ENCODE measurements at regions not wholly inside any gene's neighbourhood (a gene's known extent, or its start where the extent isn't known, plus 50 kb on each side); places are given as distances from the start of the nearest gene placed in this dataset.

DNA sequence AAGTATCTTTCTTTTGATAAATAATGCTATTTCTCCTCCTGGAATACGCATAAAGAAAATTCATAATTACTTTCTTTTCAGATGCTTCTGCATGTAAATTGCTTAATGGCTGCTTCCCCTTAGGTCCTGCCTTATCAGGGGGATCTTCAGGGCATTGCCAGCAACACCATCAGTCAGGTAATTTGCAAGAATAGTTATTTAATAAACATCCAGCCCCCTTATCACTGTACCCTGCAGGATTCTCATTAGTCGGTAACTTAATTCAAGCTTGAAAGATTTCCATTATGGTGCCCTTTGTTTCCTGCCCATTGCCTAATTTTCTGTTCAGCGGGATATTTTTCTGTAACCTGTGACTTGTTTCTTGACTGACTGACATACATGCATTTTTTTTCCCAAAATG lies 414.5 kb downstream of the MFSD1 start:
- peaks cover 7% of the 10 kb centered on the region for H3K27me3 Mint-ChIP-seq
- no peaks in the 10 kb centered on the region for H3K36me3 Mint-ChIP-seq (ENCODE audit: low read depth)
- no peak overlapping the region for H3K4me3 Mint-ChIP-seq
- H3K4me1 Mint-ChIP-seq (ENCODE audit: low read depth), result no peaks in the 10 kb centered on the region
- no peak overlapping the region for H3K27ac Mint-ChIP-seq
- no peaks in the 10 kb centered on the region for H3K9me3 Mint-ChIP-seq

- no peaks in the 10 kb centered on the region for H3K36me3 Mint-ChIP-seq (ENCODE audit: low read depth)
- H3K9me3 Mint-ChIP-seq, result no peaks in the 10 kb centered on the region
- H3K4me3 Mint-ChIP-seq, result no peak overlapping the region
- no peak overlapping the region for H3K27ac Mint-ChIP-seq
- no peaks in the 10 kb centered on the region for H3K4me1 Mint-ChIP-seq (ENCODE audit: low read depth)
- peaks cover 7% of the 10 kb centered on the region for H3K27me3 Mint-ChIP-seq
Observed at GRCh38 chr3:159219231-159219630, 417.4 kb downstream of the MFSD1 start.

GRCh38 chr3:159221335-159221734 lies 419.5 kb downstream of the MFSD1 start:
- no peak overlapping the region for H3K4me3 Mint-ChIP-seq
- H3K4me1 Mint-ChIP-seq (ENCODE audit: low read depth), result no peaks in the 10 kb centered on the region
- no peak overlapping the region for H3K27ac Mint-ChIP-seq
- peaks cover 4% of the 10 kb centered on the region for H3K27me3 Mint-ChIP-seq
- H3K9me3 Mint-ChIP-seq, result no peaks in the 10 kb centered on the region
- H3K36me3 Mint-ChIP-seq (ENCODE audit: low read depth), result no peaks in the 10 kb centered on the region

- Mint-ChIP-seq H3K27me3 (no peaks in the 10 kb centered on the region), H3K36me3 (ENCODE audit: low read depth) (no peaks in the 10 kb centered on the region), H3K9me3 (peaks cover 5% of the 10 kb centered on the region), H3K4me1 (ENCODE audit: low read depth) (no peaks in the 10 kb centered on the region), H3K27ac (no peak overlapping the region), H3K4me3 (no peak overlapping the region)
Observed at GRCh38 chr3:159229116-159229680, 427.3 kb downstream of the MFSD1 start.

DNA sequence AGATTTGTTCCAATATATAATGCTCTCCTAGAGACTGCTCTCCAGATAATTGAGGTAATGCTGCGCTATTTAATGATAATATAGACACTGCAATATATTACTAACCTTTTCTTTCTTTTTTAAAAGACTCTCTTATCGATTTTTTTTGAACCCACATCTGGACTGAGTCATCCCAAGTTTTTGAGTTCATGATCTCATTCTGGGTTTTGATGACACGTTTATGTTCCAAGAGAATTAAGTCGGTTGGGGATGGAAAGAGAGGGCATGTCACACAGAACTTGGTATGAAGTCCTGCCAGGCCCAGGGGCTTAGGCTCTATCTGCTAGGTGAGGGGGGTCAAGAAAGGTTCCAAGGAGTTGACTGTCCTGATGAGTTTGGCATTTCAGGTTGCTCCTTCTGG lies 431.1 kb downstream of the MFSD1 start:
- H3K36me3 Mint-ChIP-seq (ENCODE audit: low read depth), result no peaks in the 10 kb centered on the region
- H3K4me3 Mint-ChIP-seq, result no peak overlapping the region
- peaks cover 5% of the 10 kb centered on the region for H3K9me3 Mint-ChIP-seq
- H3K4me1 Mint-ChIP-seq (ENCODE audit: low read depth), result no peaks in the 10 kb centered on the region
- no peaks in the 10 kb centered on the region for H3K27me3 Mint-ChIP-seq
- no peak overlapping the region for H3K27ac Mint-ChIP-seq

DNA sequence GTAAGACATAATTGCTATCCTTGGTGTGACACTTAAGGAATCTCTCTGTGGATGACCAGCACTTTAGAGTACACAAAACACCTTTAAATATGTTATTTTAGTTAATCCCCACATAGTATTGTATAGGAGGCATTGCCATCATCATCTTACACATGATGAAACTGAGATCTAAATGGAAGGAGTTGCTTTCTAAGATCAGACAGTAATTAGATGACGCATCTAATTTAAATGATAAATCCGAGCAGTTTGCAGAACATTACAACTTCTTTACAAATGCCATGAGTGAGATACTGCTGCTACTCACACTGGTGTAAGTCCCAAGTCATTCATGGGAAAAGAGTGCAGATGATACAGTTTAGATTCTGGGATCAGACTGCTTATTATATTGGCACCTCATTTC lies 431.9 kb downstream of the MFSD1 start:
- no peak overlapping the region for H3K27ac Mint-ChIP-seq

GRCh38 chr3:159234306-159234705 lies 432.5 kb downstream of the MFSD1 start:
- H3K4me1 Mint-ChIP-seq (ENCODE audit: low read depth), result no peaks in the 10 kb centered on the region
- peaks cover 5% of the 10 kb centered on the region for H3K9me3 Mint-ChIP-seq
- H3K27me3 Mint-ChIP-seq, result no peaks in the 10 kb centered on the region
- no peak overlapping the region for H3K27ac Mint-ChIP-seq
- no peak overlapping the region for H3K4me3 Mint-ChIP-seq
- H3K36me3 Mint-ChIP-seq (ENCODE audit: low read depth), result no peaks in the 10 kb centered on the region

More for the DNA sequence above, 431.9 kb downstream of the MFSD1 start:
- H3K27me3 Mint-ChIP-seq, result no peaks in the 10 kb centered on the region
- H3K4me3 Mint-ChIP-seq, result no peak overlapping the region
- H3K4me1 Mint-ChIP-seq (ENCODE audit: low read depth), result no peaks in the 10 kb centered on the region
- H3K9me3 Mint-ChIP-seq, result peaks cover 5% of the 10 kb centered on the region
- H3K36me3 Mint-ChIP-seq (ENCODE audit: low read depth), result no peaks in the 10 kb centered on the region

- Mint-ChIP-seq H3K9me3 (no peaks in the 10 kb centered on the region), H3K27me3 (no peaks in the 10 kb centered on the region), H3K36me3 (ENCODE audit: low read depth) (no peaks in the 10 kb centered on the region), H3K27ac (no peak overlapping the region), H3K4me3 (no peak overlapping the region), H3K4me1 (ENCODE audit: low read depth) (no peaks in the 10 kb centered on the region)
Observed at GRCh38 chr3:159236321-159236720, 434.5 kb downstream of the MFSD1 start.

DNA sequence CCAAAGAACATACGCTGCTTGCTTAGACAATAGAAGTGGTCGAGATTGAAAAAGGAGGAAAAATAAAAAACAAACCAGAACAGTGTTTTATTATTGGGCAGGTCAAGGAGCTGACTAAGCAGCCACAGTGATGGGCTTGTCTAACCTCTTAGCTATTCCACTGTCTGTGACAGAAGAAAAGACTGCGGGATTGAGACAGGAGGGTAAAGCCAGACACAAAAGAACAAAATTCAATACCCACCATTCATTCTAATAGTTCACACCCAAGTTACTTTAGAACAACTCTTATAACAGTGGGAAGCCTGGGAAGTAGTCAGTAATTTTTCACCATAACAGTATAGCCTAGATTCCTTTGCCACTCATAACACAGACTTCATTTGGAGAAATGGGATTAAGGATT lies 435.4 kb downstream of the MFSD1 start:
- no peaks in the 10 kb centered on the region for H3K4me1 Mint-ChIP-seq (ENCODE audit: low read depth)
- H3K27me3 Mint-ChIP-seq, result peaks cover 9% of the 10 kb centered on the region
- H3K36me3 Mint-ChIP-seq (ENCODE audit: low read depth), result no peaks in the 10 kb centered on the region
- H3K9me3 Mint-ChIP-seq, result peaks cover 6% of the 10 kb centered on the region
- no peak overlapping the region for H3K27ac Mint-ChIP-seq
- H3K4me3 Mint-ChIP-seq, result no peak overlapping the region

GRCh38 chr3:159238646-159239045 lies 436.8 kb downstream of the MFSD1 start:
- Mint-ChIP-seq H3K4me3 (no peak overlapping the region), H3K27ac (no peak overlapping the region), H3K27me3 (peaks cover 9% of the 10 kb centered on the region)

DNA sequence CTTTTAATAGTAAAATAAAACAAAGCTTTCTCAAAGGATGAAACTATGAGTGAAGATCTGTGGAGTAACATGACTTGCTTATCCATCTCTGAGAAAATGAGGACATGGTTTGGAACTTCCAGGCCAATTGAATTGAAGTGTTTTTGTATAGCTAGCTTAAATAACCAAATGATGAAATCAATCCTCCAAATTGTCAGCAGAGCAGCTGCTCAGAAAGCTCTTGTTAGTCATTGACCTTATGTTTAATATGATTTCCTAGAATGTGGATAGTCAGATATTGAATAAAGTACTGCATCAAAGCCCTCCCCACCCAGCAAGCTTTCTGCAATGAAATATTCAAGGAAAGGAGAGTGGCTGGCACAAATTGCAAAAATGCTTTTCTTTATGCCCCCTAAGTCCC lies 437.2 kb downstream of the MFSD1 start:
- Mint-ChIP-seq H3K27ac (no peak overlapping the region), H3K27me3 (peaks cover 9% of the 10 kb centered on the region), H3K4me3 (no peak overlapping the region), H3K9me3 (peaks cover 6% of the 10 kb centered on the region), H3K36me3 (ENCODE audit: low read depth) (no peaks in the 10 kb centered on the region), H3K4me1 (ENCODE audit: low read depth) (no peaks in the 10 kb centered on the region)

More at GRCh38 chr3:159238646-159239045, 436.8 kb downstream of the MFSD1 start:
- Mint-ChIP-seq H3K36me3 (ENCODE audit: low read depth) (no peaks in the 10 kb centered on the region), H3K4me1 (ENCODE audit: low read depth) (no peaks in the 10 kb centered on the region), H3K9me3 (peaks cover 6% of the 10 kb centered on the region)

GRCh38 chr3:159244933-159245332 lies 443.1 kb downstream of the MFSD1 start:
- Mint-ChIP-seq H3K27me3 (peaks cover 9% of the 10 kb centered on the region), H3K27ac (no peak overlapping the region), H3K4me3 (no peak overlapping the region), H3K36me3 (ENCODE audit: low read depth) (no peaks in the 10 kb centered on the region), H3K4me1 (ENCODE audit: low read depth) (no peaks in the 10 kb centered on the region), H3K9me3 (peaks cover 6% of the 10 kb centered on the region)

DNA sequence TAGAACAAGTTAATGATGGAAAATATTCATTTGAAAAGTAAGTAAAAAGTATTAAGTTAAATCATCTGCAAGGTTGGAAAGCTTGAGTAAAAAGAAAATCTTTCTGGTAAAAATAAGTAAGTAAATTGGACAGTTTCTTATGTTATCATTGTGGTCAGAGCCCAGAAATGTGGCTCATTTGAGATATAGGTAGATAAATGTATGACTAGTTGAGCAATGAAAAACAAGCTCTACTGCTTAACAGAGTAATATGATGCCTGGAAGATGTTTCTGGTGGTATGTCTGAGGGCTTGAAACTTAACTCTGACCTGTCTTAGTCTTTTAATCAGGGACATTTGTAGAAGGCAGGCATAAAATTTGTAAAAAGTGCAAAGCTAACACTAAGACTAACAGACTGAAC lies 444.0 kb downstream of the MFSD1 start:
- no peak overlapping the region for H3K4me3 Mint-ChIP-seq
- H3K9me3 Mint-ChIP-seq, result peaks cover 6% of the 10 kb centered on the region
- no peak overlapping the region for H3K27ac Mint-ChIP-seq
- H3K27me3 Mint-ChIP-seq, result peaks cover 9% of the 10 kb centered on the region
- H3K36me3 Mint-ChIP-seq (ENCODE audit: low read depth), result no peaks in the 10 kb centered on the region
- no peaks in the 10 kb centered on the region for H3K4me1 Mint-ChIP-seq (ENCODE audit: low read depth)

DNA sequence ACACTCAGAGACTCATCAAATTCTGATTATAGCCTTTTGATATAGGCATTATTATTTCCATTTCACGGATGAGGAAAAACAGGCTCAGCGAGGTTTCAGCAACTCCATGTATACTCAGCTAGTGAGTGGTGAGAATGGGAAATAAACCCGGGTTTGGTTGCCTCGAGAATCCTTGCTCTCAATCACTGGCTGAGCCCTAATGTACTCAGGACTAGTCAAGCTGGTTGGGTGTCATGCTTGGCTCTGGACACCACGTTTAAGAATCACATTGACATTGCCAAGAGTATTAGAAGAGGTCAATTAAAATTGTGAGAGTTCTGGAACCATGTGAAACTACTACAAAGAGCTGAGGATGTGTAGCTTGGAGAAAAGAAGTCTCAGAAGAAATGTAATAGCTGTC lies 444.5 kb downstream of the MFSD1 start:
- peaks cover 8% of the 10 kb centered on the region for H3K27me3 Mint-ChIP-seq
- no peak overlapping the region for H3K4me3 Mint-ChIP-seq
- no peak overlapping the region for H3K27ac Mint-ChIP-seq
- H3K36me3 Mint-ChIP-seq (ENCODE audit: low read depth), result no peaks in the 10 kb centered on the region
- H3K4me1 Mint-ChIP-seq (ENCODE audit: low read depth), result no peaks in the 10 kb centered on the region
- peaks cover 6% of the 10 kb centered on the region for H3K9me3 Mint-ChIP-seq

- Mint-ChIP-seq H3K4me3 (no peak overlapping the region), H3K4me1 (ENCODE audit: low read depth) (no peaks in the 10 kb centered on the region), H3K27ac (no peak overlapping the region), H3K27me3 (peaks cover 17% of the 10 kb centered on the region), H3K36me3 (ENCODE audit: low read depth) (no peaks in the 10 kb centered on the region), H3K9me3 (peaks cover 18% of the 10 kb centered on the region)
Observed at GRCh38 chr3:159249472-159250174, 447.8 kb downstream of the MFSD1 start.

DNA sequence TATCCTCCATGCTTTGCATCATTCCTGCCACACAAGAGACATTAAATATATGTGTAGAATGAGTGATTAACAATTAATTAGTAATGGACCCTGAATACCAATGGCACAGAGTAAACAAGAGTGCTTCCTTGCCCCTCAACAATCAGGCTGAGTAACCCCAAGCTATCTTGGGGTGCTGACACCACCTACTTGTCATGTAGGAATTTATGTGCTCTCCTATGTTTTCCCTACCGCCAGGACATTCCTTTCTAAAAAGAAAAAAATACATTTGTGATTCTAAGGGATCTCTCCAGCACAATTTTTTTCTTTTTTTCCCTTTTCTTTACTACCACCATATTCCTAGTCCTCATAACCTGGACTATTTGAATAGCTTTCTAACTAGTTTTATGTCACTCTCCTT lies 449.1 kb downstream of the MFSD1 start:
- Mint-ChIP-seq H3K4me1 (ENCODE audit: low read depth) (no peaks in the 10 kb centered on the region), H3K36me3 (ENCODE audit: low read depth) (no peaks in the 10 kb centered on the region), H3K27me3 (peaks cover 17% of the 10 kb centered on the region), H3K9me3 (peaks cover 18% of the 10 kb centered on the region), H3K4me3 (no peak overlapping the region), H3K27ac (no peak overlapping the region)
